DND-41 (cell line): ENCODE measurements at regions not wholly inside any gene's neighbourhood (a gene's known extent, or its start where the extent isn't known, plus 50 kb on each side); places are given as distances from the start of the nearest gene placed in this dataset.

Experiments used
- ATAC-seq: fragments of 200-7000 bp; cut with Tn5 transposase; 3 replicates; pipeline ENCODE4 v1.9.1; 2021; ENCODE audit warnings: low read depth; ENCODE audit not compliant: insufficient read depth
- DNase-seq: peaks from one replicate; pipeline ENCODE4 v3.0.0-alpha.2; 2020
- H2AFZ ChIP-seq: 2 replicates; pipeline ENCODE4 v1.6.0; 2012; ENCODE audit warnings: low read depth, low read length
- H3K27ac ChIP-seq: 2 replicates; pipeline ENCODE4 v1.5.1; 2012; ENCODE audit warnings: low read length, inconsistent platforms
- H3K27me3 ChIP-seq: fragments of 200-600 bp; sonication (generic); 2 replicates; pipeline ENCODE4 v1.6.0; 2012; ENCODE audit warnings: low read length, mild to moderate bottlenecking, inconsistent platforms; ENCODE audit not compliant: insufficient read depth, poor library complexity
- H3K36me3 ChIP-seq: 2 replicates; pipeline ENCODE4 v1.5.1; 2012; ENCODE audit warnings: low read length, inconsistent platforms; ENCODE audit not compliant: insufficient read depth
- H3K4me1 ChIP-seq: 2 replicates; pipeline ENCODE4 v1.5.1; 2012; ENCODE audit warnings: mild to moderate bottlenecking, low read length; ENCODE audit not compliant: insufficient read depth
- H3K4me2 ChIP-seq: 2 replicates; pipeline ENCODE4 v1.6.0; 2012; ENCODE audit warnings: mild to moderate bottlenecking, moderate library complexity, low read length, inconsistent platforms; ENCODE audit not compliant: insufficient read depth
- H3K4me3 ChIP-seq, 2 experiments: fragments of 200-600 bp in 1 of 2; shearing (Covaris generic) in 1 of 2; 2 replicates each; pipeline ENCODE4 v1.5.1; 2012 to 2016; ENCODE audit warnings: inconsistent platforms in 2 of 2, low read length in 2 of 2, mild to moderate bottlenecking in 2 of 2, low read depth in 1 of 2, moderate library complexity in 1 of 2
- H3K79me2 ChIP-seq: 2 replicates; pipeline ENCODE4 v1.6.0; 2012; ENCODE audit warnings: low read length, inconsistent platforms; ENCODE audit not compliant: insufficient read depth
- H3K9ac ChIP-seq: 2 replicates; pipeline ENCODE4 v1.6.0; 2012; ENCODE audit warnings: low read depth, mild to moderate bottlenecking, inconsistent platforms, low read length, moderate library complexity
- H3K9me3 ChIP-seq: 2 replicates; pipeline ENCODE4 v1.5.1; 2012; ENCODE audit warnings: low read length, moderate library complexity, mild to moderate bottlenecking, inconsistent platforms; ENCODE audit not compliant: insufficient read depth, severe bottlenecking
- H4K20me1 ChIP-seq: 2 replicates; pipeline ENCODE4 v1.6.0; 2012; ENCODE audit warnings: low read length; ENCODE audit not compliant: insufficient read depth
- CTCF ChIP-seq: IDR thresholded peaks from 2 replicates; pipeline ENCODE4 v1.5.1; 2012; ENCODE audit warnings: borderline replicate concordance, low read length, moderate library complexity, mild to moderate bottlenecking; ENCODE audit not compliant: poor library complexity, severe bottlenecking; ENCODE audit errors: extremely low read depth
- EZH2 ChIP-seq: IDR thresholded peaks from 3 replicates; pipeline ENCODE4 v1.6.1; 2012; ENCODE audit warnings: borderline replicate concordance, low read depth, mild to moderate bottlenecking, moderate library complexity, low read length, inconsistent platforms; ENCODE audit not compliant: severe bottlenecking

GRCh38 chr16:73434621-73435020 is 386.7 kb upstream of the ZFHX3 start:
- TF ChIP-seq EZH2 = no peak
- no peak overlapping the region for H3K27ac ChIP-seq
- H3K4me3 ChIP-seq = no peak overlapping the region
- H3K27me3 ChIP-seq = peaks cover 3% of the 10 kb centered on the region
- H2AFZ ChIP-seq = no peak overlapping the region
- DNase-seq (no peak), ATAC-seq (no peak)
- H3K36me3 ChIP-seq = no peaks in the 10 kb centered on the region
- H3K4me2 ChIP-seq = no peak overlapping the region
- no peaks in the 10 kb centered on the region for H3K79me2 ChIP-seq
- H4K20me1 ChIP-seq = no peaks in the 10 kb centered on the region
- no peaks in the 10 kb centered on the region for H3K9me3 ChIP-seq
- H3K9ac ChIP-seq = no peak overlapping the region
- no peaks in the 10 kb centered on the region for H3K4me1 ChIP-seq

DNA sequence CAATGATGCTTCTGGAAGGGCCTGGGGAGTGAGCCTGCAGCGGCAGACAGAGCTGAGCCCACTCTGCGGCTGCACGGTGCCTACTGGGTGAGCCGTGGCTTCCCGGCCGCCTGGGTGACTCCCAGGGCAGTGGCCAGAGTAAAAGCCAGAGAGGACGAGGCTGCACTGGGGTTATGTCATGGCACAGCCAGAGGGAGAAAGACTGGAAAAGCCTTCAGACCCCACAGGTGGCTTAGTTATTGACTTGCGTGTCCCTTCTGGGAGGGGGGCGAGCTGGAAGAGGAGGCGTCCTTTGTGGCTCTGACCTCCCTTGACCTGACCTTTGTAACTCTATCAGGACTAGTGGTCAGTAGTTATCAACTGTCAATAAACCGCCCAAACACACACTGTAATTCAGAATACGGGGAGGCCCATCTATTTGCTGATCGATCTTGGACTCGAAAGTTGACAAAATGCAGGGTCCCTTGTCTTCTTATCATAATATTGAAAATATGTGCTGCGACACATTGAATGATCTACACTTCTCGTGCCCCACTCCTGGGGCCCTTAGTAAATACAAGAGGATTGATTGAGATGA is 385.9 kb upstream of the ZFHX3 start:
- no peaks in the 10 kb centered on the region for H3K79me2 ChIP-seq
- no peak overlapping the region for H3K27ac ChIP-seq
- no peak for DNase-seq
- H3K27me3 ChIP-seq = peaks cover 1% of the 10 kb centered on the region
- no peak overlapping the region for H2AFZ ChIP-seq
- H3K9me3 ChIP-seq = no peaks in the 10 kb centered on the region
- no peaks in the 10 kb centered on the region for H4K20me1 ChIP-seq
- H3K4me1 ChIP-seq = no peaks in the 10 kb centered on the region
- H3K9ac ChIP-seq = no peak overlapping the region
- no peak overlapping the region for H3K4me3 ChIP-seq
- no peak for ATAC-seq
- no peaks in the 10 kb centered on the region for H3K36me3 ChIP-seq
- TF ChIP-seq CTCF (no peak), EZH2 (no peak)
- no peak overlapping the region for H3K4me2 ChIP-seq

GRCh38 chr16:73432850-73433730 is 385.2 kb upstream of the ZFHX3 start:
- TF ChIP-seq CTCF (no peak), EZH2 (no peak)
- no peaks in the 10 kb centered on the region for H3K4me1 ChIP-seq
- no peak for ATAC-seq

GRCh38 chr16:73430138-73430537 is 382.2 kb upstream of the ZFHX3 start:
- peaks cover 4% of the 10 kb centered on the region for H3K27me3 ChIP-seq
- no peaks in the 10 kb centered on the region for H4K20me1 ChIP-seq
- no peak for TF ChIP-seq EZH2
- TF ChIP-seq CTCF = no peak
- H3K9ac ChIP-seq = no peak overlapping the region
- H3K4me1 ChIP-seq = no peaks in the 10 kb centered on the region
- no peak overlapping the region for H3K4me2 ChIP-seq
- H3K79me2 ChIP-seq = no peaks in the 10 kb centered on the region
- H3K9me3 ChIP-seq = no peaks in the 10 kb centered on the region
- H3K27ac ChIP-seq = no peak overlapping the region
- no peaks in the 10 kb centered on the region for H3K36me3 ChIP-seq
- ATAC-seq = no peak
- no peak overlapping the region for H2AFZ ChIP-seq
- DNase-seq = no peak
- H3K4me3 ChIP-seq = no peak overlapping the region

More at GRCh38 chr16:73432850-73433730, 385.2 kb upstream of the ZFHX3 start:
- Histone ChIP-seq H3K36me3 (no peaks in the 10 kb centered on the region), H3K27ac (no peak overlapping the region), H2AFZ (no peak overlapping the region), H3K27me3 (no peaks in the 10 kb centered on the region), H3K9me3 (no peaks in the 10 kb centered on the region), H3K4me3 (no peak overlapping the region), H3K79me2 (no peaks in the 10 kb centered on the region), H3K4me2 (no peak overlapping the region), H4K20me1 (no peaks in the 10 kb centered on the region), H3K9ac (no peak overlapping the region)
- no peak for DNase-seq
